HEK293 (cell line): ENCODE measurements at regions not wholly inside any gene's neighbourhood (a gene's known extent, or its start where the extent isn't known, plus 50 kb on each side); places are given as distances from the start of the nearest gene placed in this dataset.

Experiments
- CTCF ChIA-PET: fragments of 350-600 bp; formaldehyde crosslinking; extraction: SDS; loops from one replicate; lab custom pipeline; 2021; ENCODE audit warnings: antibody characterized with exemption; lab: Yijun Ruan, JAX
- POLR2A ChIA-PET: fragments of 300-600 bp; formaldehyde crosslinking; extraction: SDS; loops from one replicate; lab custom pipeline; 2020; ENCODE audit warnings: antibody characterized with exemption, inconsistent platforms; lab: Yijun Ruan, JAX
- H3K27ac ChIP-seq: fragments of 200-500 bp; sonication (Bioruptor generic); 2 replicates; pipeline ENCODE4 v1.5.1; 2014; ENCODE audit warnings: low read depth, low read length, control low read depth, inconsistent platforms; ENCODE audit errors: extremely low read depth
- H3K36me3 ChIP-seq, 2 experiments: fragments of 200-500 bp in 1 of 2; sonication (Bioruptor generic) in 1 of 2; 1 replicate in 1 of 2; 2 replicates in 1 of 2; pipeline ENCODE4 v1.5.1; 2014 to 2017; ENCODE audit warnings: inconsistent platforms in 2 of 2, low read length in 2 of 2; ENCODE audit not compliant: control insufficient read depth in 2 of 2, insufficient read depth in 1 of 2
- H3K4me1 ChIP-seq: fragments of 200-500 bp; sonication (Bioruptor generic); 2 replicates; pipeline ENCODE4 v1.5.1; 2014; ENCODE audit warnings: mild to moderate bottlenecking, low read length, inconsistent platforms; ENCODE audit not compliant: control insufficient read depth, insufficient read depth
- H3K4me3 ChIP-seq: 2 replicates; pipeline ENCODE4 v1.5.1; 2011; ENCODE audit warnings: low read depth, mild to moderate bottlenecking, control low read depth, low read length, moderate library complexity
- H3K9me3 ChIP-seq: fragments of 200-500 bp; sonication (Bioruptor generic); 2 replicates; pipeline ENCODE4 v1.5.1; 2014; ENCODE audit warnings: low read depth, low read length, inconsistent platforms; ENCODE audit not compliant: control insufficient read depth, insufficient read depth
- BCL11A ChIP-seq: fragments of 450-650 bp; formaldehyde crosslinking; IDR thresholded peaks from 2 replicates; pipeline ENCODE4 v1.5.1; 2016; ENCODE audit warnings: low read depth, missing biosample characterization, missing genetic modification characterization
- GLIS2 ChIP-seq: fragments of 450-650 bp; formaldehyde crosslinking; IDR thresholded peaks from 2 replicates; pipeline ENCODE4 v1.5.1; 2016; ENCODE audit warnings: missing biosample characterization, missing genetic modification characterization
- SP3 ChIP-seq: fragments of 450-650 bp; formaldehyde crosslinking; IDR thresholded peaks from 2 replicates; pipeline ENCODE4 v1.5.1; 2016; ENCODE audit warnings: missing biosample characterization, missing genetic modification characterization
- TCF7L2 ChIP-seq: IDR thresholded peaks from 2 replicates; pipeline ENCODE4 v1.6.1; 2011; ENCODE audit warnings: low read depth, mild to moderate bottlenecking, inconsistent platforms, low read length, moderate library complexity, borderline replicate concordance
- TRIM28 ChIP-seq: IDR thresholded peaks from 2 replicates; pipeline ENCODE4 v1.6.1; 2011; ENCODE audit warnings: low read length, control low read depth, borderline replicate concordance
- YY1 ChIP-seq: fragments of 450-650 bp; formaldehyde crosslinking; IDR thresholded peaks from 2 replicates; pipeline ENCODE4 v1.5.1; 2018; ENCODE audit warnings: missing biosample characterization, missing genetic modification characterization
- YY2 ChIP-seq: fragments of 450-650 bp; formaldehyde crosslinking; IDR thresholded peaks from 2 replicates; pipeline ENCODE4 v1.5.1; 2016; ENCODE audit warnings: missing biosample characterization, missing genetic modification characterization
- ZFP3 ChIP-seq: fragments of 450-650 bp; formaldehyde crosslinking; IDR thresholded peaks from 2 replicates; pipeline ENCODE4 v1.5.1; 2016; ENCODE audit warnings: low read depth, missing biosample characterization, missing genetic modification characterization
- ZNF155 ChIP-seq: fragments of 450-650 bp; formaldehyde crosslinking; IDR thresholded peaks from 2 replicates; pipeline ENCODE4 v1.5.1; 2016; ENCODE audit warnings: missing biosample characterization, missing genetic modification characterization
- ZNF169 ChIP-seq: fragments of 450-650 bp; formaldehyde crosslinking; IDR thresholded peaks from 2 replicates; pipeline ENCODE4 v1.5.1; 2016; ENCODE audit warnings: missing biosample characterization, missing genetic modification characterization
- ZNF175 ChIP-seq: fragments of 450-650 bp; formaldehyde crosslinking; IDR thresholded peaks from 2 replicates; pipeline ENCODE4 v1.5.1; 2016; ENCODE audit warnings: missing biosample characterization, missing genetic modification characterization
- ZNF184 ChIP-seq: fragments of 450-650 bp; IDR thresholded peaks from 2 replicates; pipeline ENCODE4 v1.5.1; 2018; ENCODE audit warnings: missing biosample characterization, mild to moderate bottlenecking, missing genetic modification characterization
- ZNF239 ChIP-seq: fragments of 450-650 bp; formaldehyde crosslinking; IDR thresholded peaks from 2 replicates; pipeline ENCODE4 v1.5.1; 2016; ENCODE audit warnings: missing biosample characterization, missing genetic modification characterization
- ZNF394 ChIP-seq: fragments of 450-650 bp; formaldehyde crosslinking; IDR thresholded peaks from 2 replicates; pipeline ENCODE4 v1.5.1; 2016; ENCODE audit warnings: missing biosample characterization, missing genetic modification characterization, mild to moderate bottlenecking, moderate library complexity, borderline replicate concordance
- ZNF473 ChIP-seq: fragments of 450-650 bp; formaldehyde crosslinking; IDR thresholded peaks from 2 replicates; pipeline ENCODE4 v1.5.1; 2017; ENCODE audit warnings: missing biosample characterization, missing genetic modification characterization
- ZNF664 ChIP-seq: fragments of 450-650 bp; formaldehyde crosslinking; IDR thresholded peaks from 2 replicates; pipeline ENCODE4 v1.5.1; 2016; ENCODE audit warnings: missing biosample characterization, missing genetic modification characterization
- ZNF701 ChIP-seq: fragments of 450-650 bp; formaldehyde crosslinking; IDR thresholded peaks from 2 replicates; pipeline ENCODE4 v1.5.1; 2016; ENCODE audit warnings: missing biosample characterization, missing genetic modification characterization
- ZNF76 ChIP-seq: fragments of 450-650 bp; formaldehyde crosslinking; IDR thresholded peaks from 2 replicates; pipeline ENCODE4; 2016; ENCODE audit warnings: low read depth, missing biosample characterization, missing genetic modification characterization, borderline replicate concordance
- ZNF785 ChIP-seq: fragments of 450-650 bp; formaldehyde crosslinking; IDR thresholded peaks from 2 replicates; pipeline ENCODE4 v1.5.1; 2016; ENCODE audit warnings: missing biosample characterization, missing genetic modification characterization
- ZSCAN30 ChIP-seq: fragments of 450-650 bp; IDR thresholded peaks from 2 replicates; pipeline ENCODE4 v1.5.1; 2018; ENCODE audit warnings: missing biosample characterization, mild to moderate bottlenecking, missing genetic modification characterization, moderate library complexity
- TF ChIP-seq, protein P1 (sequence below): fragments of 450-650 bp; formaldehyde crosslinking; IDR thresholded peaks from 2 replicates; pipeline ENCODE4 v1.5.1; 2016; ENCODE audit warnings: missing biosample characterization, missing genetic modification characterization
- TF ChIP-seq, protein P2 (sequence below): IDR thresholded peaks from 2 replicates; pipeline ENCODE4 v1.6.1; 2011; ENCODE audit warnings: mild to moderate bottlenecking, low read depth, low read length, borderline replicate concordance
- TF ChIP-seq, protein P3 (sequence below): fragments of 450-650 bp; formaldehyde crosslinking; IDR thresholded peaks from 2 replicates; pipeline ENCODE4 v1.5.1; 2016; ENCODE audit warnings: missing biosample characterization, missing genetic modification characterization
- TF ChIP-seq, protein P4 (sequence below): fragments of 450-650 bp; formaldehyde crosslinking; IDR thresholded peaks from 2 replicates; pipeline ENCODE4 v1.5.1; 2016; ENCODE audit warnings: missing biosample characterization, missing genetic modification characterization
- TF ChIP-seq, protein P5 (sequence below): fragments of 450-650 bp; formaldehyde crosslinking; IDR thresholded peaks from 2 replicates; pipeline ENCODE4 v1.5.0; 2017; ENCODE audit warnings: missing biosample characterization, missing genetic modification characterization, borderline replicate concordance
- TF ChIP-seq, protein P6 (sequence below): fragments of 450-650 bp; formaldehyde crosslinking; IDR thresholded peaks from 2 replicates; pipeline ENCODE4 v1.5.1; 2016; ENCODE audit warnings: missing biosample characterization, missing genetic modification characterization

DNA sequence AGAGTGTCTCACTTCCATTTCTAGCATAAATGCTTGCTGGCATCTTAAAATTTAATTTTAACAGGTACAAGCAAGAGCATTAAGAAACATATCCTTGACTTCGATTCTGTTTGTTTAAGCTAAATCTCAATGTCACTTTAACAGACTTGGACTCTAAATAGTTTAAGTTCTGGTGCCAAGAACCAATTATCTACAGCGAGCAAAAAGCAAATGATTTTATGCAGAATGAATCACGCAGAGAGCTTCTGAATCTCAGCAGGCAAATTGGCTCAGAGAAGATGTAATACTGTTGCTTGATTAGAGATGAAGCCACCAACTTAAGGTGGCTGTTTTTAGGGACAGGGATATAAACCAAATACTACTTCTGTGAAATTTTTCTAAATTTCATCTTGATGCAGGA, 117.0 kb upstream of the PLD5 start:
- TF ChIP-seq ZNF155 (tag by site-specific recombination) (no peak), ZSCAN30 (tag by site-specific recombination) (no peak), ZNF175 (tag by site-specific recombination) (no peak), ZNF239 (tag by site-specific recombination) (no peak), GLIS2 (tag by site-specific recombination) (no peak), ZNF473 (tag by site-specific recombination) (no peak), YY1 (tag by site-specific recombination) (no peak), ZNF701 (tag by site-specific recombination) (no peak), ZNF664 (no peak), YY2 (tag by site-specific recombination) (no peak), ZNF76 (no peak)
- TF ChIP-seq, protein P1, sequence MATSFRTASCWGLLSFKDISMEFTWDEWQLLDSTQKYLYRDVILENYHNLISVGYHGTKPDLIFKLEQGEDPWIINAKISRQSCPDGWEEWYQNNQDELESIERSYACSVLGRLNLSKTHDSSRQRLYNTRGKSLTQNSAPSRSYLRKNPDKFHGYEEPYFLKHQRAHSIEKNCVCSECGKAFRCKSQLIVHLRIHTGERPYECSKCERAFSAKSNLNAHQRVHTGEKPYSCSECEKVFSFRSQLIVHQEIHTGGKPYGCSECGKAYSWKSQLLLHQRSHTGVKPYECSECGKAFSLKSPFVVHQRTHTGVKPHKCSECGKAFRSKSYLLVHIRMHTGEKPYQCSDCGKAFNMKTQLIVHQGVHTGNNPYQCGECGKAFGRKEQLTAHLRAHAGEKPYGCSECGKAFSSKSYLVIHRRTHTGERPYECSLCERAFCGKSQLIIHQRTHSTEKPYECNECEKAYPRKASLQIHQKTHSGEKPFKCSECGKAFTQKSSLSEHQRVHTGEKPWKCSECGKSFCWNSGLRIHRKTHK (tag by site-specific recombination), result no peak
- TF ChIP-seq, protein P2, sequence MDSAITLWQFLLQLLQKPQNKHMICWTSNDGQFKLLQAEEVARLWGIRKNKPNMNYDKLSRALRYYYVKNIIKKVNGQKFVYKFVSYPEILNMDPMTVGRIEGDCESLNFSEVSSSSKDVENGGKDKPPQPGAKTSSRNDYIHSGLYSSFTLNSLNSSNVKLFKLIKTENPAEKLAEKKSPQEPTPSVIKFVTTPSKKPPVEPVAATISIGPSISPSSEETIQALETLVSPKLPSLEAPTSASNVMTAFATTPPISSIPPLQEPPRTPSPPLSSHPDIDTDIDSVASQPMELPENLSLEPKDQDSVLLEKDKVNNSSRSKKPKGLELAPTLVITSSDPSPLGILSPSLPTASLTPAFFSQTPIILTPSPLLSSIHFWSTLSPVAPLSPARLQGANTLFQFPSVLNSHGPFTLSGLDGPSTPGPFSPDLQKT, result no peak
- TF ChIP-seq, all 188 proteins: peak for 0
- ChIA-PET CTCF (interaction anchor here (2.5 kb wide), 1 partner anchor 10 kb away, joined by 11 read pairs; no protein-coding TSS in a partner anchor), POLR2A (no interaction called here)
- H3K9me3 ChIP-seq, result no peaks in the 10 kb centered on the region
- no peak overlapping the region for H3K4me3 ChIP-seq
- H3K27ac ChIP-seq, result no peak overlapping the region
- H3K4me1 ChIP-seq, result no peaks in the 10 kb centered on the region
- no peaks in the 10 kb centered on the region for H3K36me3 ChIP-seq

DNA sequence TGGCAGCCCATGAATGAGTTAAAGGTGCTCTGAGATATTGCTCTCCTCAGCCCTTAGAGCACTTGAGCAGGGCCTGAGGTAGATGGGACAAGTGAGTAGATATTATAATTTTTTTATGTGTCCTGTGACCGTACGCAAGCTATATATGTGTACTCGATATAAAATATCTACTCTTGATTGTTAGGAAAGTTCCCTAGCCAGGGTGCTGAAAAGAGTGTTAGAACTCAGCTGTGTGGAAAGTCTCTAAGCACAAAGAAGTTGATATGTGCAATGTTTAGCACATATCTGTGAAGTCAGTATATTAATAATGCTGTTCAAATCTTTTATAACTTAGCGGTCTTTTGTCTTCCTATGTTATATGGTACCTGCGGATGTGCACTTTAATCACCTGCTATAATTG, 114.6 kb upstream of the PLD5 start:
- H3K36me3 ChIP-seq, result no peaks in the 10 kb centered on the region
- ChIA-PET POLR2A (no interaction called here), CTCF (no interaction called here)
- H3K4me1 ChIP-seq, result no peaks in the 10 kb centered on the region
- no peaks in the 10 kb centered on the region for H3K9me3 ChIP-seq
- H3K4me3 ChIP-seq, result no peak overlapping the region
- H3K27ac ChIP-seq, result no peak overlapping the region
- TF ChIP-seq ZNF785 (tag by site-specific recombination) (no peak), TCF7L2 (no peak), TRIM28 (no peak), ZNF169 (tag by site-specific recombination) (no peak), BCL11A (tag by site-specific recombination) (no peak), SP3 (tag by site-specific recombination) (no peak), ZFP3 (no peak), YY2 (tag by site-specific recombination) (no peak), ZNF394 (tag by site-specific recombination) (no peak), ZNF184 (tag by site-specific recombination) (no peak)
- TF ChIP-seq, protein P3, sequence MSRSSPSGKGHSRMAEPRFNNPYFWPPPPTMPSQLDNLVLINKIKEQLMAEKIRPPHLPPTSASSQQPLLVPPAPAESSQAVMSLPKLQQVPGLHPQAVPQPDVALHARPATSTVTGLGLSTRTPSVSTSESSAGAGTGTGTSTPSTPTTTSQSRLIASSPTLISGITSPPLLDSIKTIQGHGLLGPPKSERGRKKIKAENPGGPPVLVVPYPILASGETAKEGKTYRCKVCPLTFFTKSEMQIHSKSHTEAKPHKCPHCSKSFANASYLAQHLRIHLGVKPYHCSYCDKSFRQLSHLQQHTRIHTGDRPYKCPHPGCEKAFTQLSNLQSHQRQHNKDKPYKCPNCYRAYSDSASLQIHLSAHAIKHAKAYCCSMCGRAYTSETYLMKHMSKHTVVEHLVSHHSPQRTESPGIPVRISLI (tag by site-specific recombination), result no peak
- TF ChIP-seq, protein P4, sequence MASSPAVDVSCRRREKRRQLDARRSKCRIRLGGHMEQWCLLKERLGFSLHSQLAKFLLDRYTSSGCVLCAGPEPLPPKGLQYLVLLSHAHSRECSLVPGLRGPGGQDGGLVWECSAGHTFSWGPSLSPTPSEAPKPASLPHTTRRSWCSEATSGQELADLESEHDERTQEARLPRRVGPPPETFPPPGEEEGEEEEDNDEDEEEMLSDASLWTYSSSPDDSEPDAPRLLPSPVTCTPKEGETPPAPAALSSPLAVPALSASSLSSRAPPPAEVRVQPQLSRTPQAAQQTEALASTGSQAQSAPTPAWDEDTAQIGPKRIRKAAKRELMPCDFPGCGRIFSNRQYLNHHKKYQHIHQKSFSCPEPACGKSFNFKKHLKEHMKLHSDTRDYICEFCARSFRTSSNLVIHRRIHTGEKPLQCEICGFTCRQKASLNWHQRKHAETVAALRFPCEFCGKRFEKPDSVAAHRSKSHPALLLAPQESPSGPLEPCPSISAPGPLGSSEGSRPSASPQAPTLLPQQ, result no peak
- TF ChIP-seq, protein P5, sequence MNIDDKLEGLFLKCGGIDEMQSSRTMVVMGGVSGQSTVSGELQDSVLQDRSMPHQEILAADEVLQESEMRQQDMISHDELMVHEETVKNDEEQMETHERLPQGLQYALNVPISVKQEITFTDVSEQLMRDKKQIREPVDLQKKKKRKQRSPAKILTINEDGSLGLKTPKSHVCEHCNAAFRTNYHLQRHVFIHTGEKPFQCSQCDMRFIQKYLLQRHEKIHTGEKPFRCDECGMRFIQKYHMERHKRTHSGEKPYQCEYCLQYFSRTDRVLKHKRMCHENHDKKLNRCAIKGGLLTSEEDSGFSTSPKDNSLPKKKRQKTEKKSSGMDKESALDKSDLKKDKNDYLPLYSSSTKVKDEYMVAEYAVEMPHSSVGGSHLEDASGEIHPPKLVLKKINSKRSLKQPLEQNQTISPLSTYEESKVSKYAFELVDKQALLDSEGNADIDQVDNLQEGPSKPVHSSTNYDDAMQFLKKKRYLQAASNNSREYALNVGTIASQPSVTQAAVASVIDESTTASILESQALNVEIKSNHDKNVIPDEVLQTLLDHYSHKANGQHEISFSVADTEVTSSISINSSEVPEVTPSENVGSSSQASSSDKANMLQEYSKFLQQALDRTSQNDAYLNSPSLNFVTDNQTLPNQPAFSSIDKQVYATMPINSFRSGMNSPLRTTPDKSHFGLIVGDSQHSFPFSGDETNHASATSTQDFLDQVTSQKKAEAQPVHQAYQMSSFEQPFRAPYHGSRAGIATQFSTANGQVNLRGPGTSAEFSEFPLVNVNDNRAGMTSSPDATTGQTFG (tag by site-specific recombination), result no peak
- TF ChIP-seq, protein P6, sequence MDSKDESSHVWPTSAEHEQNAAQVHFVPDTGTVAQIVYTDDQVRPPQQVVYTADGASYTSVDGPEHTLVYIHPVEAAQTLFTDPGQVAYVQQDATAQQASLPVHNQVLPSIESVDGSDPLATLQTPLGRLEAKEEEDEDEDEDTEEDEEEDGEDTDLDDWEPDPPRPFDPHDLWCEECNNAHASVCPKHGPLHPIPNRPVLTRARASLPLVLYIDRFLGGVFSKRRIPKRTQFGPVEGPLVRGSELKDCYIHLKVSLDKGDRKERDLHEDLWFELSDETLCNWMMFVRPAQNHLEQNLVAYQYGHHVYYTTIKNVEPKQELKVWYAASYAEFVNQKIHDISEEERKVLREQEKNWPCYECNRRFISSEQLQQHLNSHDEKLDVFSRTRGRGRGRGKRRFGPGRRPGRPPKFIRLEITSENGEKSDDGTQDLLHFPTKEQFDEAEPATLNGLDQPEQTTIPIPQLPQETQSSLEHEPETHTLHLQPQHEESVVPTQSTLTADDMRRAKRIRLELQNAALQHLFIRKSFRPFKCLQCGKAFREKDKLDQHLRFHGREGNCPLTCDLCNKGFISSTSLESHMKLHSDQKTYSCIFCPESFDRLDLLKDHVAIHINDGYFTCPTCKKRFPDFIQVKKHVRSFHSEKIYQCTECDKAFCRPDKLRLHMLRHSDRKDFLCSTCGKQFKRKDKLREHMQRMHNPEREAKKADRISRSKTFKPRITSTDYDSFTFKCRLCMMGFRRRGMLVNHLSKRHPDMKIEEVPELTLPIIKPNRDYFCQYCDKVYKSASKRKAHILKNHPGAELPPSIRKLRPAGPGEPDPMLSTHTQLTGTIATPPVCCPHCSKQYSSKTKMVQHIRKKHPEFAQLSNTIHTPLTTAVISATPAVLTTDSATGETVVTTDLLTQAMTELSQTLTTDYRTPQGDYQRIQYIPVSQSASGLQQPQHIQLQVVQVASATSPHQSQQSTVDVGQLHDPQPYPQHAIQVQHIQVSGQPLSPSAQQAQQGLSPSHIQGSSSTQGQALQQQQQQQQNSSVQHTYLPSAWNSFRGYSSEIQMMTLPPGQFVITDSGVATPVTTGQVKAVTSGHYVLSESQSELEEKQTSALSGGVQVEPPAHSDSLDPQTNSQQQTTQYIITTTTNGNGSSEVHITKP (tag by site-specific recombination), result no peak
